Activated naive CD4-positive, alpha-beta T cell treated with anti-CD3 and anti-CD28 coated beads for 36 hours (primary cell): ENCODE measurements at regions not wholly inside any gene's neighbourhood (a gene's known extent, or its start where the extent isn't known, plus 50 kb on each side); places are given as distances from the start of the nearest gene placed in this dataset.
"Not testable (repeated sequence)": the region's sequence is repeated elsewhere in the genome, so short reads cannot be mapped to it uniquely, and the experiment has no call there.

Source experiments
- CTCF ChIA-PET: fragments of 350-600 bp; sonication (Branson Sonifier 250); formaldehyde crosslinking; loops from one replicate; lab custom pipeline; 2021; ENCODE audit warnings: antibody characterized with exemption; lab: Charles Lee
- DNase-seq: peaks from one replicate; pipeline ENCODE4 v3.0.0-alpha.2; 2020
- H3K27ac Mint-ChIP-seq: one replicate; pipeline ENCODE4 v1.8.0; 2021; ENCODE audit warnings: mild to moderate bottlenecking, mixed read lengths
- H3K27me3 Mint-ChIP-seq: one replicate; pipeline ENCODE4 v1.8.0; 2021; ENCODE audit warnings: low read depth, mixed read lengths
- H3K36me3 Mint-ChIP-seq: one replicate; pipeline ENCODE4 v1.8.0; 2021; ENCODE audit warnings: low read depth, mixed read lengths
- H3K4me1 Mint-ChIP-seq: one replicate; pipeline ENCODE4 v1.8.0; 2021; ENCODE audit warnings: low read depth, mixed read lengths
- H3K4me3 Mint-ChIP-seq: one replicate; pipeline ENCODE4 v1.8.0; 2021; ENCODE audit warnings: mild to moderate bottlenecking, moderate library complexity, mixed read lengths
- H3K9me3 Mint-ChIP-seq: one replicate; pipeline ENCODE4 v1.8.0; 2021; ENCODE audit warnings: mixed read lengths
- intact Hi-C: fragments of 100-400 bp; cut with micrococcal nuclease; formaldehyde crosslinking; loops from one replicate; pipeline ENCODE4 v1.15.1; 2023

DNA sequence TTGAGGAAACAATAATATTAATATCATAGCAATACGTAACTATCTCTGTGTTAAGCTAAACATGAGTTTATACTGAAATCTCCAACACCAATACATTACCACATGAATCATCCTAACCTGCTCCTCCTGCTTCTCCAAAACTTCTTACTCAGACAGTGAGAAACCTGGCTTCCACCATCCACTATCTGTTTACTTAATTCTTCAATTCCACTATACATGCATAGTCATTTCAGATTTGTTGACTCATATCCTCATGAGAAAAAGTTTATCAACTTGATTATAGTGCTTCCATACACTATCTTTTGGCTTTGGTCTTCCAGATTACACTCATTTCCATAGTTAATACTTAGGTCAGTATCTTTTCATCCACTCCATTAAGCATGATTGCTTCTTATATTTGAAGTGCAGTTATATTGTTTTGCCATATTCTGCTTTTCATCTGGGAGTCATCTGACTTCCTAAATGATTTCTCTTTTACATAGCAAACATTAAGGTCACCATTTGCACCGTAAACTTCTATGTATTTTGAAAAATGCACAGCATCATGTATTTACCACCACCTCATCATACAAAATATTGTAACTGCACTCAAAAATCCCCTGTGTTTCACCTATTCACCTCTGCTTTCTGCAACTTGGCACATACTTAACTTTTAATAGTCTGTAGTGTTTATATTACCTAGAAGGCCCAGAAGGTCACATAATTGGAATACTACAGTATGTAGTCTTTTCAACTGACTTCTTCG is 970.6 kb downstream of the DIPK2A start:
- intact Hi-C loops, result no loop called here
- H3K4me3 Mint-ChIP-seq, result no peak overlapping the region
- H3K27me3 Mint-ChIP-seq, result no peaks in the 10 kb centered on the region
- CTCF ChIA-PET, result interaction anchor here (0.6 kb wide), 1 partner anchor 117 kb away, joined by 3 read pairs; no protein-coding TSS in a partner anchor
- H3K4me1 Mint-ChIP-seq, result no peaks in the 10 kb centered on the region
- peaks cover 3% of the 10 kb centered on the region for H3K9me3 Mint-ChIP-seq
- no peaks in the 10 kb centered on the region for H3K36me3 Mint-ChIP-seq
- H3K27ac Mint-ChIP-seq, result no peak overlapping the region
- no peak for DNase-seq

GRCh38 chr3:144942838-144943197 is 971.2 kb downstream of the DIPK2A start:
- Mint-ChIP-seq H3K4me3 (no peak overlapping the region), H3K27ac (no peak overlapping the region), H3K27me3 (no peaks in the 10 kb centered on the region), H3K4me1 (no peaks in the 10 kb centered on the region), H3K9me3 (peaks cover 3% of the 10 kb centered on the region), H3K36me3 (no peaks in the 10 kb centered on the region)
- intact Hi-C loops, result no loop called here
- CTCF ChIA-PET, result no interaction called here
- no peak for DNase-seq

DNA sequence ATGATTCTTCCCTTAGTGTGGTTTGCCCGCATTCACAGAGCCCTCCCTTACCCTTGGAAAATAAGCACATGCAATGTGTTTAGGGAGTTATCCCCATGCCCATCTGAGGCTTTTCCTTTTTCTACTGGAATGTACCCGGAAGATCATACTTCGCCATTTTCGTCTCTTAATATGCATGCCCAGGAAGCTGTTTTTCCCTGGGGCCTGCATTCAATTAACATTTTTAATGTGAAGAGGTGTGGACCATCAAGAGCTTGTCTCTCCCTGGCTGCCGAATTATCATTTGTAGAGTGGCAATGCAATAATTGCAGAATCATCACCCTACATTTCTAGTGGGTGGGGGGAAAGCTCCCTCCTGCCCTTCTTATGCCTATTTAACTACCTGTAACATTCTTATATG is 976.3 kb downstream of the DIPK2A start:
- Mint-ChIP-seq H3K27ac (no peak overlapping the region), H3K36me3 (no peaks in the 10 kb centered on the region), H3K27me3 (no peaks in the 10 kb centered on the region)

GRCh38 chr3:144948711-144949110 is 977.1 kb downstream of the DIPK2A start:
- Mint-ChIP-seq H3K36me3 (no peaks in the 10 kb centered on the region), H3K27ac (no peak overlapping the region), H3K27me3 (no peaks in the 10 kb centered on the region), H3K4me1 (no peaks in the 10 kb centered on the region), H3K4me3 (no peak overlapping the region), H3K9me3 (peaks cover 2% of the 10 kb centered on the region)
- intact Hi-C loops, result no loop called here
- CTCF ChIA-PET, result no interaction called here
- no peak for DNase-seq

More for the DNA sequence above, 976.3 kb downstream of the DIPK2A start:
- DNase-seq, result no peak
- Mint-ChIP-seq H3K9me3 (peaks cover 2% of the 10 kb centered on the region), H3K4me1 (no peaks in the 10 kb centered on the region), H3K4me3 (no peak overlapping the region)
- intact Hi-C loops, result no loop called here
- CTCF ChIA-PET, result no interaction called here

DNA sequence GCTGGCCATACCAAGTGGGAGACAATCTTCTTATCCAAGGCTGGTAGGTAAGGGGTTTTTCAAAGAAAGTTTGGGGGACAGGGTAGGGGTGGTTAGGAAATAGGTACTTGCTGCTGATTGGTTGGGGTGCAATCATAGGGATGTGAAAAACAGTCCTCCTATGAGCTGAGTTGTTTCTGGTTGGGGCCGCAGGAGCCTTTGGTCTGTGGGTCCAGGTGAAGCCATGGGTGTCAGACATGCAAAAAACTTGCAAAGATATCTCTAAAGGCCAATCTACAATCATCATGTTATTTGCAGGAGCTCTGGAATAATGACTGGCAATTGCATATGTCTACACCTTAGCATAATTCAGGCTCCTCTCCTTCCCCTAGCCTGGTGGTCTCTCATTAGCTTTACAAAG is 982.3 kb downstream of the DIPK2A start:
- Mint-ChIP-seq H3K4me3 (no peak overlapping the region), H3K27ac (no peak overlapping the region), H3K36me3 (no peaks in the 10 kb centered on the region), H3K4me1 (no peaks in the 10 kb centered on the region), H3K9me3 (peaks cover 3% of the 10 kb centered on the region), H3K27me3 (no peaks in the 10 kb centered on the region)
- CTCF ChIA-PET, result no interaction called here
- DNase-seq, result no peak
- intact Hi-C loops, result no loop called here

DNA sequence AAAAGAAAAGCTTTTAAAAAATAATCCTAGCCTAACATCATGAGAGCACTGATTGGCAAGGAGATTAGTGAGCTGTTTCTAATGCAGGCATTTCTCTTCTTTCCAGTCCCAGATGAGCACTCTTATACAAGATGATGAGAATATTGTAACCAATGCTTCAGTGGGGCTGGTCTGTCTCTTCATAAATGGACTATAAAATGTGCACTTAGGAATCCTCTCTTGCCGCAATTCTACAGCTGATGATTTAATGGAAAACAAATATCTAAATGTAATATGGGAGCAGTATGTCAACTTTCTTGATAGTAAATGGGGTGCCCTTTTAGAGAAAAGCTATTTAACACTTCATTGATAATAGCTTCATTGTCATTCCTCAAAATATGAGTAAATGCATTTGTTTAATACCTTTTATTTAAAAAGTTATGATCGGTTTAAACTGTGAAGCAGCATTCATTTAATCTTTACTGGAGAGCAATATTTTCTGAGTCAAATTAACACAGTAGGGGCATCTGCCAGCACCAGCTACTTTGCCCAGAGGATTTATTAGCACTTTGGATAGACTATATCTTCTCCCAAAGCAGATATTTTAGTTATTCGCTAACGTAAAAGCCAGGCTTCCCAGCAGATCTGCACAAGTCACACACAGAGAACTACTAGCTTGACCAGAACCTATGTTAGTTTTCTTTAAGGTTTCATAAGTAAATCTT is 985.9 kb downstream of the DIPK2A start:
- CTCF ChIA-PET, result interaction anchor here (0.6 kb wide), 1 partner anchor 848 kb away, joined by 3 read pairs; no protein-coding TSS in a partner anchor
- no peak overlapping the region for H3K4me3 Mint-ChIP-seq
- DNase-seq, result no peak

DNA sequence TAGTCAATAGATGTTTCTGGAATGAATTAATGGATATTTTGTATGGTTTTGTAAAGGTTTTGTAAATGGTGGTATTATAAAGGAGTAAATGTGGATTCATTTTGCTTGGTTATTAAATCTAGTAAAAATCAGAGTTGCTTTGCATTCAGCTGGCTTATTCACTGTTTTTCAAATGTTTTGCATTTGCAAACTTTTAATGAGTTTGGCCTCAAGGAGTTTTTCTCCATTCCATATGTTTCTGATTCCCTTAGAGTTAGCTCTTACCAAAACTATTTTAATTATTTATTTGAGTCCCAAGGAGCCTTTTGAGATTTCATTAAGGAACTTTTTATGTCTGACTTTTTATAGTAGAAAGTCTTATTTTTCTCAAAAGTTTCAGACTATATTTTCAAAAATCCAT is 992.2 kb downstream of the DIPK2A start:
- no peaks in the 10 kb centered on the region for H3K9me3 Mint-ChIP-seq
- no peaks in the 10 kb centered on the region for H3K4me1 Mint-ChIP-seq
- H3K36me3 Mint-ChIP-seq, result no peaks in the 10 kb centered on the region
- no peak for DNase-seq
- H3K27me3 Mint-ChIP-seq, result no peaks in the 10 kb centered on the region
- no peak overlapping the region for H3K4me3 Mint-ChIP-seq
- no peak overlapping the region for H3K27ac Mint-ChIP-seq
- intact Hi-C loops, result no loop called here
- CTCF ChIA-PET, result no interaction called here

More for the DNA sequence above, 985.9 kb downstream of the DIPK2A start:
- Mint-ChIP-seq H3K4me1 (no peaks in the 10 kb centered on the region), H3K9me3 (peaks cover 3% of the 10 kb centered on the region), H3K36me3 (no peaks in the 10 kb centered on the region), H3K27me3 (no peaks in the 10 kb centered on the region), H3K27ac (no peak overlapping the region)
- intact Hi-C loops, result no loop called here

- CTCF ChIA-PET, result no interaction called here
- no peak for DNase-seq
- H3K27me3 Mint-ChIP-seq, result no peaks in the 10 kb centered on the region
Measured at GRCh38 chr3:144966560-144966959, 994.9 kb downstream of the DIPK2A start.

GRCh38 chr3:144968750-144969350 is 997.2 kb downstream of the DIPK2A start:
- H3K27ac Mint-ChIP-seq, result no peak overlapping the region
- H3K9me3 Mint-ChIP-seq, result no peaks in the 10 kb centered on the region
- H3K27me3 Mint-ChIP-seq, result no peaks in the 10 kb centered on the region
- no peaks in the 10 kb centered on the region for H3K4me1 Mint-ChIP-seq
- CTCF ChIA-PET, result no interaction called here
- intact Hi-C loops, result no loop called here
- DNase-seq, result no peak
- no peaks in the 10 kb centered on the region for H3K36me3 Mint-ChIP-seq
- H3K4me3 Mint-ChIP-seq, result no peak overlapping the region

More at GRCh38 chr3:144966560-144966959, 994.9 kb downstream of the DIPK2A start:
- H3K36me3 Mint-ChIP-seq, result no peaks in the 10 kb centered on the region
- intact Hi-C loops, result no loop called here
- H3K9me3 Mint-ChIP-seq, result no peaks in the 10 kb centered on the region
- no peak overlapping the region for H3K27ac Mint-ChIP-seq
- H3K4me1 Mint-ChIP-seq, result no peaks in the 10 kb centered on the region
- H3K4me3 Mint-ChIP-seq, result no peak overlapping the region

DNA sequence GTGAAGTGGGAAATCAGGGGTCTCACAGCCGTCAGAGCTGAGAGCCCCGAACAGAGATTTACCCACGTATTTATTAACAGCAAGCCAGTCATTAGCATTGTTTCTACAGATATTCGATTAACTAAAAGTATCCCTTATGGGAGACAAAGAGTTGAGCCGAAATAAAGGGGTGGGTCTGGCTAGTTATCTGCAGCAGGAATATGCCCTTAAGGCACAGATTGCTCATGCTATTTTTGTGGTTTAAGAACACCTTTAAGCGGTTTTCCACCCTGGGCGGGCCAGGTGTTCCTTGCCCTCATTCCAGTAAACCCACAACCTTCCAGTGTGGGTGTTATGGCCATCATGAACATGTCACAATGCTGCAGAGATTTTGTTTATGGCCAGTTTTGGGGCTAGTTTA is 1012.9 kb downstream of the DIPK2A start:
- DNase-seq, H3K4me3 Mint-ChIP-seq, H3K36me3 Mint-ChIP-seq, H3K9me3 Mint-ChIP-seq, H3K27me3 Mint-ChIP-seq, CTCF ChIA-PET, H3K4me1 Mint-ChIP-seq, intact Hi-C loops, H3K27ac Mint-ChIP-seq: not testable (repeated sequence)

- CTCF ChIA-PET, result no interaction called here
- Mint-ChIP-seq H3K27ac (no peak overlapping the region), H3K9me3 (no peaks in the 10 kb centered on the region), H3K4me3 (no peak overlapping the region), H3K36me3 (no peaks in the 10 kb centered on the region), H3K4me1 (no peaks in the 10 kb centered on the region), H3K27me3 (no peaks in the 10 kb centered on the region)
- intact Hi-C loops, result no loop called here
- DNase-seq, result no peak
Measured at GRCh38 chr3:144989807-144990206, 1018.2 kb downstream of the DIPK2A start.

DNA sequence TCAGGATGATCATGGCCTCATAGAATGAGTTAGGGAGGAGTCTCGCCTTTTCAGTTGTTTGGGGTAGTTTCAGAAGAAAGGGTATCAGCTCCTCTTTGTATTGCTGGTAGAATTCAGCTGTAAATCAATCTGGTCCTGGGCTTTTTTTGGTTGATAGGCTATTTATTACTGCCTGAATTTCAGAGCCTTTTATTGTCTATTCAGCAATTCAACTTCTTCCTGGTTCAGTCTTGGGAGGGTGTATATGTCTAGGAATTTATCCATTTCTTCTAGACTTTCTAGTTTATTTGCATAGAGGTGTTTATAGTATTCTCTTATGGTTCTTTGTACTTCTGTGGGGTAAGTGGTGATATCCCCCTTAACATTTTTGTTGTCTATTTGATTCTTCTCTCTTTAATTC is 1024.2 kb downstream of the DIPK2A start:
- Mint-ChIP-seq H3K4me1 (no peaks in the 10 kb centered on the region), H3K27ac (no peak overlapping the region), H3K27me3 (no peaks in the 10 kb centered on the region), H3K4me3 (no peak overlapping the region), H3K9me3 (peaks cover 2% of the 10 kb centered on the region), H3K36me3 (no peaks in the 10 kb centered on the region)
- intact Hi-C loops, result no loop called here
- DNase-seq, result no peak
- CTCF ChIA-PET, result interaction anchor here (1.9 kb wide), 1 partner anchor 10 kb away, joined by 4 read pairs; no protein-coding TSS in a partner anchor
